ENCODE measurements at regions not wholly inside any gene's neighbourhood (a gene's known extent, or its start where the extent isn't known, plus 50 kb on each side); places are given as distances from the start of the nearest gene placed in this dataset.

DNA sequence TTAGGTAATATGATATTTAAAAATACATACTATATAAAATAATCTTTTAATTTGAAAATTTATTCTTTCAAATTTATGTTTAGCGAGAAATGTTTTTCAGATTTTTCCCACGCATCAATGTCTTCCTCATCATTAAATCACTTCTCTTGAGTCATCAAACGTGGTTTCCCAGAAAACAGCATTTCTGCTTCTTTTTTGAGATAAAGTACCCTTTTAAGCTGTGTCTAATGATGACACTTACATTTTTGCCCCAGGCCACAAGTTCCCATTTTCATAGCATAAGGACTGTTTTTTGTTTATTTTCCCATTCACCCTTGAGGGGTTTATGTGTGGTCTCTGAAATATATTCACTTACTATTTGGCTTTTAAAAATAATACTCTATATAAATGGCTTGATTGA is 139.0 kb upstream of the HS3ST3A1 start:
- DNase-seq, result no peak

DNA sequence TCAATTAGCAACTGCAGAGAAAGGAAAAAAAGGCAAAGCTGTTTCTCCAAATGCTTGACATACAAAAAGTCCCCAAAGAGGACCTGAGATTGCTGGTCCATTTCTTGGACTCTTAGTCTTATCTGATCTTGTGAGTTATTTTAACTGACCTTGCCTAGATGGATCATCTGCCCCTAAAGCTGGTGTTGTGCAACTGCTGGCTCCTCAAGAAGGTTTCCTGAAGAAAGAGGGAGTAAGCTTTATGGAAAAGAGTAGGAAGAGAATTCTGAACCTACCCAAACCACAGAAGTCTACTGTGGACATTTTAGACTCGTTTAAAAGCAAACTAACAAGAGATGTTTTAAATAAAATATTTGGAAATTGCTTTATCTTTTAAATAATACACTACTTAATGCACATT is 140.0 kb upstream of the HS3ST3A1 start:
- no peak for DNase-seq

DNA sequence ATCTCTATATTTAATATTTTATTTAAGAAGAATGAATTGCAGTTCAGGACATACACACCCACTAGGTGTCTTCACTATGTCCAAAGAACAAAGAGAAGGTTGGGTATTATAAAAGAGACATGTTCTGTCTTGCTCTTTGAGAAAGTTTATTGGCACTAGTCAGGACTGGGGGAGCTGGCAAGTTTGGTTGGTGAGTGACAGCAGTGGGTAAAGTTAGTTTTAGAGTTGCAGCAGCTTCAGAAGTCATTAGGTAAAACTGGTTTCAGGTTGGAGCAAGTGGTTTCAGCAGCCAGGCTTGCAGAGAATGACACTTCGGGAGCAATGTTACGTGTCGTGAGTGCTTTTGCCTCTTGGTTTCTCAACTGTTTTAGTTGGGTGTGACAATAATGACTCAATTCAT is 142.2 kb upstream of the HS3ST3A1 start:
- no peak for DNase-seq

- DNase-seq, result no peak
Measured at GRCh38 chr17:13746404-13746803, 144.7 kb upstream of the HS3ST3A1 start.

GRCh38 chr17:13749166-13749890 is 147.6 kb upstream of the HS3ST3A1 start:
- DNase-seq, result no peak

DNA sequence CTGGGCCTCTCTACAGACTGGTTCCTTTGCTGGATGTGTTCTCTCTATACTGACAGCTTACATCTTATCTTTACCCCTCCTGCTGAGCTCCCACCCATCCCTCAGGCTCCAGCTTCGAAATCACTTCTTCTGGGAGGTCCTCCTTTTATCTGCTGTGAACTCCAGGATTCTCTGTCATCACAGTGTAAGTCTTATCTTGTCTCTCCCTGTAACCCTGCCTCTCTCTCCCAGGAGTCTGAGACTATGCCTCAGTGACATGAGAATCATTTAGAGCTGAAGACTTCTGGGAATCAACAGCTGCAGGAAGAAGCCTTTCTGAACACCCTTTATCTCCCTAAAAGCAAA is 148.1 kb upstream of the HS3ST3A1 start:
- no peak for DNase-seq

- no peak for DNase-seq
Measured at GRCh38 chr17:13750816-13751793, 149.4 kb upstream of the HS3ST3A1 start.

GRCh38 chr17:13753154-13753553 is 151.4 kb upstream of the HS3ST3A1 start:
- no peak for DNase-seq

GRCh38 chr17:13753771-13754170 is 152.0 kb upstream of the HS3ST3A1 start:
- DNase-seq, result no peak

GRCh38 chr17:13755851-13756250 is 154.1 kb upstream of the HS3ST3A1 start:
- DNase-seq, result no peak

GRCh38 chr17:13756763-13757162 is 155.0 kb upstream of the HS3ST3A1 start:
- no peak for DNase-seq

DNA sequence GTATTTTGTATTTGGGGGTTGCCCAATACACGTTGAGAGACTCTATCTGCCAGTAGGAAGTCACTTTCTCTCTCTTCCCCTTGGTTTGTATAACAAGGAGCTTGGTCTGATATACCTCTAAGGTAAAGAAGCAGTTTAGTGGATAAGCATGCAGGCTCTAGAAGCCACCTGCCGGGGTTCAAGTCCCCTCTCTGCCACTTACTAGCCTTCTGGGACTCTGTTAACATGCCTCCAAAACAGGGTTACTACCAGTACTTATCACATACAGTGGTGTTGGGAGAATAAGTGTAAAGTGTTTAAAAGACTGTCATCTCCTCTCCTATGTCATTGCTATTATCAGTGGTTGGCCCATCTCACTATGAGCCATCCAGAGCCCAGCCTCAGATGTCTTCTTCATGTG is 156.1 kb upstream of the HS3ST3A1 start:
- DNase-seq, result no peak

GRCh38 chr17:13759518-13760335 is 158.0 kb upstream of the HS3ST3A1 start:
- DNase-seq, result no peak

DNA sequence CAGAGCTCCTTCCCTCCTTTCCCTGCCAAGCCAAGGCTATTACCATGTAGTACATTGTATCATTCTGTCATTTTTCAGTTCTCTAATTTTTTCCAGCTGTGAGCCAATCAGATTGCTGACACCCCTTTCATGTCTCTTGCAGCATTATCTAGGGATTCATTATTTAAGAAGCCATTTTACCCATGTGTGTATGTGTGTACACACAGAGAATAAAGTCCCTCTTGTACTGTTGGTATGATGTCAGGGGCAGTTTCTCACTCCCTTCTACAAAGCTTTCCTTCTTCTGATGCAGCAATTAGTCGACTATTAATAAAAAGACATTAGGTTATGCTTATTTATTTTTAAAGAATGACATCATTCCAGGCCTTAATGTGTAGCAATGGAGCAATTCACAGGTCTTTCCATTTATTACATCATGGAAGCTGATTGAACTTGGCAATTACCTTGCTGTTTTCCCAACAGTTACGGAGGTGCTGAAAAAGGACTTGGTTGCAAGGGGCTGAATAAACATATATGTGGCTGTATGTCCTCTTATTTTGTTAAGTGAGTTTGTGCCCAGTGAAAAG is 159.4 kb upstream of the HS3ST3A1 start:
- DNase-seq, result no peak

GRCh38 chr17:13765701-13766100 is 164.0 kb upstream of the HS3ST3A1 start:
- DNase-seq, result no peak

DNA sequence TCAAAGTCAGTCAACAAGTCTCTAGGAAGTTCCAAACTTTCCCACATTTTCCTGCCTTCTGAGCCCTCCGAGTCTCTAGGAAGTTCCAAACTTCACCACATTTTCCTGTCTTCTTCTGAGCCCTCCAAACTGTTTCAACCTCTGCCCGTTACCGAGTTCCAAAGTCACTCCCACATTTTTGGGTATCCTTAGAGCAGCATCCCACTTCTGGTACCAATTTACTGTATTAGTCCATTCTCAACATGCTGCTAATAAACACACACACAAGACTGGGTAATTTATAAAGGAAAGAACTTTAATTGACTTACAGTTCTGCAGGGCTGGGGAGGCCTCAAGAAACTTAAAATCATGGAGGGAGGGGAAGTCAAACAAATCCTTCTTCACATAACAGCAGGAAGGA is 169.0 kb upstream of the HS3ST3A1 start:
- DNase-seq, result no peak

- no peak for DNase-seq
Measured at GRCh38 chr17:13775450-13775849, 173.7 kb upstream of the HS3ST3A1 start.

GRCh38 chr17:13776027-13776551 is 174.4 kb upstream of the HS3ST3A1 start:
- DNase-seq, result no peak

GRCh38 chr17:13777003-13777402 is 175.3 kb upstream of the HS3ST3A1 start:
- DNase-seq, result no peak

DNA sequence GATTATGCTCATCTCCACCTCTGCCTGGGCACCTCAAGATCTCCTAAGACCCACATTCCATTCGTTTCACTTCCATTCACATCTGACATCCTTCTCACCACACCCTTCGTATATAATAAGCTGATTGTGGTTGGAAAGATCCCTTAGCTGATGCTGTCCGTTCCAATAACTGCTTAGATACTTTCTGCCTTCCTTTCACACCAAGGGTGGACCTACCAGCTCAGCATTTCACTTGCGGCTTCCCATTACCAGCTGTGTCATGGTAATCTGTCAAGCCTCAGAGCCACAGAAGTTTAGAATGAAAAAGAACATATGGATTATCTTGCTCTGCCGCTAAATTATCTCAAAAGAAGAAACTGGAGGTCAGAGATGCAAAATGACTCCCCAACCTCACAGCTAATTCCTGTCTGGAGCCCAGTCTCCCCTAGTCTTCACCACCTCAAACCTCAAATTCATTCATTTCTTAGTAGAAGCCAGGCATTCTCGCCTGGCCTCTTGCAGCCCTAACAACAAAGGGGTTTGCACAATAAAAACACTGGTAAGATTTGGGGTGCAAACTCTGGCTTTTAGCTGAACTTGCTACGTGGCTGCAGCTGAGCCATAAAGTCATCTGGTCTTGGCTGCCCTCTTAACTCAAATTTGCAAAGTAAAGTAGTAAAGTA is 182.8 kb upstream of the HS3ST3A1 start:
- DNase-seq, result no peak

DNA sequence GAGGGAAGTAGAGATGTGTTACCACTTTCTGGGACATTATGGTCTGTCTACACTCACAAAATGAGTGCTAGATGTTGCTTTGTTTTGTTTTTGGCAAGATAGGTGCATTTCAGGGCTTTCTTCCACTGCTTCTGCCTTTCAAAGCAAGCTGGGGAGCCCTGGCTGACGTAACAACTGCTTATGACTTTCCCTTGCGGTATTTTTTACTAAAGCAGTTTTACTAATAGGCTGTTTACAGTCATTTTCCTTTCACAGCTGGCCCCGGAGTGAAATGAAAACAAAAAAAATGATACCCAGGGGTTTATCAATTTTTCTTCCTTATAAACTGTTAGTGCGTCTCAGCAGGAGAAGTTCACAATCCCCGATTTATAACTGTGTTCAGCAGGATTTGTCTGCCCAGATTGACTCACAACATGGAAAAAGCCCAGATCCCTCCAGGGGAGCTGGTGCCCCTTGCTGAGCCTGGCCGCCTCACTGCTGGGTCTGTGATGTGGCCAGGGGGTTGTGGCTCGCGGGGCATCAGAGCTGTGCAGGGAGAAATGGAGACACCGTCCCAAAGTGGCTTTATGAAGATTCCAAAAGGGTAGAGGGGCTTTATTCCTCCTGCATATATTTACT is 184.4 kb upstream of the HS3ST3A1 start:
- peak; percentile 25 for DNase-seq

- no peak for DNase-seq
Measured at GRCh38 chr17:13787636-13788035, 185.9 kb upstream of the HS3ST3A1 start.

Data from right hindlimb (tissue), 1 donor.